Stimulated activated CD4-positive, alpha-beta T cell treated with anti-CD3 and anti-CD28 coated beads, Interleukin-15, amount 100 ng/mL, for 48 hours (primary cell): ENCODE measurements at regions not wholly inside any gene's neighbourhood (a gene's known extent, or its start where the extent isn't known, plus 50 kb on each side); places are given as distances from the start of the nearest gene placed in this dataset.
"Not testable (repeated sequence)": the region's sequence is repeated elsewhere in the genome, so short reads cannot be mapped to it uniquely, and the experiment has no call there.

Experiments
- DNase-seq, 2 donors: peaks; one replicate each; pipeline ENCODE4 v3.0.0-alpha.2; 2020; ENCODE audit warnings: low read depth in 2 of 2

- not testable (repeated sequence) for DNase-seq
These were observed 2021.7 kb upstream of the LRRTM1 start for GRCh38 chr2:82326180-82326767.

- DNase-seq: no peak
These were observed 2015.7 kb upstream of the LRRTM1 start for GRCh38 chr2:82320296-82320695.

- no peak for DNase-seq
These were observed 2012.5 kb upstream of the LRRTM1 start for GRCh38 chr2:82317012-82317411.

- DNase-seq: no peak
These were observed 2012.0 kb upstream of the LRRTM1 start for GRCh38 chr2:82316586-82316985.

- DNase-seq: no peak
These were observed 2010.4 kb upstream of the LRRTM1 start for GRCh38 chr2:82314836-82315472.

GRCh38 chr2:82307511-82307910, 2003.0 kb upstream of the LRRTM1 start:
- DNase-seq: no peak

GRCh38 chr2:82301506-82301905, 1997.0 kb upstream of the LRRTM1 start:
- DNase-seq: no peak

- no peak for DNase-seq
These were observed 1984.9 kb upstream of the LRRTM1 start for GRCh38 chr2:82289446-82289845.

GRCh38 chr2:82283075-82283474, 1978.5 kb upstream of the LRRTM1 start:
- no peak for DNase-seq

- no peak for DNase-seq
These were observed 1977.7 kb upstream of the LRRTM1 start for GRCh38 chr2:82282111-82282882.

GRCh38 chr2:82279367-82279766, 1974.8 kb upstream of the LRRTM1 start:
- no peak for DNase-seq

GRCh38 chr2:82278416-82278815, 1973.9 kb upstream of the LRRTM1 start:
- no peak for DNase-seq

- no peak for DNase-seq
These were observed 1971.0 kb upstream of the LRRTM1 start for GRCh38 chr2:82275599-82275998.

- DNase-seq: no peak
These were observed 1963.9 kb upstream of the LRRTM1 start for GRCh38 chr2:82268446-82268845.

GRCh38 chr2:82260521-82260920, 1956.0 kb upstream of the LRRTM1 start:
- DNase-seq: no peak

GRCh38 chr2:82259551-82259950, 1955.0 kb upstream of the LRRTM1 start:
- DNase-seq: no peak

GRCh38 chr2:82257796-82258555, 1953.4 kb upstream of the LRRTM1 start:
- DNase-seq: no peak

GRCh38 chr2:82256983-82257632, 1952.6 kb upstream of the LRRTM1 start:
- no peak for DNase-seq

- no peak for DNase-seq
These were observed 1951.7 kb upstream of the LRRTM1 start for GRCh38 chr2:82256288-82256687.

- DNase-seq: no peak
These were observed 1950.2 kb upstream of the LRRTM1 start for GRCh38 chr2:82254728-82255127.

GRCh38 chr2:82246220-82246775, 1941.7 kb upstream of the LRRTM1 start:
- no peak for DNase-seq
